CD4-positive, alpha-beta T cell treated with Interleukin-4 for 4 hours (primary cell): ENCODE measurements at regions not wholly inside any gene's neighbourhood (a gene's known extent, or its start where the extent isn't known, plus 50 kb on each side); places are given as distances from the start of the nearest gene placed in this dataset.

Experiments
- DNase-seq: peaks from one replicate; pipeline ENCODE4 v3.0.0-alpha.2; 2020

DNA sequence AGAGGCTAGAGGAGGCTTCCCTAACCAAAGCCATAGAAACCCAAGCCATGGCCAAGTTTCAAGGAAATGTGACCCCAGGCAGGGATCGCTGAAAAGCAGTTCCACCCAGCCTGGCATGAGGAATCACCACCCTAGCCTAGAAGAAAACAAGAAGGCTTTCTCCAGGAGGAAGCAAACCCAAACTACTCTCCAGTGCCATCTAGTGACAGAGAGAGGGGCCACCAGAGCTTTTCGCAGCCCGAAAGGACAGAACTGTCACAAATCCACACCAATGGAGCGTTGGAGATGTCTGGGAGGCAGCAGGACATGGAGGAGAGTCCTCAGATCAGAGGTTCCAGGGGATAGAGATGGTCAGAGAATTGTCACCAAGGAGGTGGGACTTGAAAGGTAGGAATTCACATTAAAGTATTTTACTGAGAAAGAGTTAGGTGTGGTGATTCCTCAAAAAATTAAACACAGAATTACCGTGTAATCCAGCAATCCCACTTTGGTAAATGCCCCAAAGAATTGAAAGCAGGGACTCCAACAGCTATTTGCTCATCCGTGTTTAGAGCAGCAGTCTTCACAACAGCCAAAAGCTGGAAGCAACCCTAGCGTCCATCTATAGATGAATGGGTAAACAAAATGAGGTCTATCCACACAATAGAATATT lies 67.3 kb upstream of the NUP50 start:
- peak; percentile 58 for DNase-seq

DNA sequence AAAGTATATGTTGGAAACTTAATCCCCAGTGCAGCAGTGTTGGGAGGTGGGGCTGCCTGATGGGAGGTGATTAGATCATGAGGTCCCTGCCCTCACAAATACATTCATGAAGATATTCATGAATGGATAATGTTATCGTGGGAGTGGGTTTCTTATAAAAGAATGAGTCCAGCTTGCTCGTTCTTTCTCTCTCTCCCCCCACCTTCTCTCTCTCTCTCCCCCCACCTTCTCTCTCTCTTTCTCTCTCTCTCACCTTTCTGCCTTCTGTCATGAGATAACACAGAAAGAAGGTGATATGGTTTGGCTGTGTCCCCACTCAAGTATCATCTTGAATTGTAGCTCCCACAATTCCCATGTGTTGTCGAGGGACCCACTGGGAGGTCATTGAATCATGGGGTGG lies 66.7 kb upstream of the NUP50 start:
- DNase-seq, result no peak

DNA sequence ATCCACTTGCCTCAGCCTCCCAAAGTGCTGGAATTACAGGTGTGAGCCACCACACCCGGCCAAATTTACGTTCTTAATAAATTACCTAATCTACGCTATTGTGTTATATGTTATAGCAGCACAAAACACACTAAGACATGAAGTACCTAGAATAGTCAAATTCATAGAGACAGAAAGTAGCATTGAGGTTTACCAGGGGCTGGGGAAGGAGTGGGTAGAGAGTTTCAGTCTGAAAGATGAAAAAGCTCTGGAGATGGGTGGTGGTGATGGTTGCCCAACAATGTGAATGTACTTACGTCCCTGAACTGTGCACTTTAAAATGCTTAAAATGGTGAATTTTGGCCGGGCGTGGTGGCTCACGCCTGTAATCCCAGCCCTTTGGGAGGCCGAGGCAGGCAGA lies 65.7 kb upstream of the NUP50 start:
- DNase-seq, result no peak

DNA sequence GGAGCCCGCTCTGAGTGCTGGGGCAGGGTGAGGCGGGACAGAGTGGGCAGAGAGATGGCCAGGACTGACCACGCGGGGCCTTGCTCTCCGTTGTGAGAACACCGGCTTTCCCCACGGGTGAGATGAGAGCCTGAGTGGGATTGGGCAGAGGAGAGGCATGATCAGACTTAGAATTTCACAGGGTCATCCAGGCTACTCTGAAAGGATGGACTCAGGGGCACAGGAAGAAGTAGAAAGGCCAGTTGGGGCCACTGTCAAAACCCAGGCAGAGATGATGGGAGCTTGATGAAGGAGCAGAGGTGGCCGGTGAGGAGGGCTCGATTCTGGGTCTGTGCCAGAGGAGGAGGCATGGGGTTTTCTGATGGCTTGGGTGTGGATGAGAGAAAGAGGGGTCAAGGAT lies 63.8 kb upstream of the NUP50 start:
- DNase-seq, result no peak

DNA sequence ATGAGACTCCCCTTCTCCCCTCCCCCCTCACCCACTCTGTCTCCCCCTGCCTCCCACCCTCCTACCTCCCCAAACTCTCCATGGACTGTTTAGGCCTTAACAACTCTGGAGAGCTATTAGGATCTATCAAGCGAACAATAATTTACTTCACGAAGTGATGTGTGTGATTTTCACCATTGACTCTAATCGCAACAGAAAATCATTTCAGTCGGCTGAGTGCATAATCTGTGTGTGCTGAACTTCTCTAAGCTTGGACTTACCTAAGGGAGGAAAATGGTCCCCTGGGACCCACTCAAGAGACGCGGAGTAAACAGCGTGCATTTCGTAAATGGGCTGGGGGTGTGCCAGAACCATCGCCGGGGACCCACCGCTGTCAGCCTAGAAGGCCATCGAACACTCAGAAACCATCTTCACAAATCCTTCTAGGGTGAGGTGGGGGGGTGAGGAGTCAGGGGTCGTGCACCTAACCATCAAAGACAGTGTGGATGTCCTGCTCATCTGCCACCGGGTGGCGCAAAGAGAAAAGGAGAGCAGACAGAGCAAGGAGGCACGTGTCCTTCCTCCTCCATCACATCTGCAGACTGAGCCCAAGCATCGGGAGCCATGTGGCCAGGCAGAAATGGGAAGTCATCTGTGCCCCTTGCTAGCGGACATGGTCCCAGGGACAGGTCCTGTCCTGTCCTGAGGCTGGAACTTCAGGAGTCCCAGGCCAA lies 62.1 kb upstream of the NUP50 start:
- peak; percentile 25 for DNase-seq

DNA sequence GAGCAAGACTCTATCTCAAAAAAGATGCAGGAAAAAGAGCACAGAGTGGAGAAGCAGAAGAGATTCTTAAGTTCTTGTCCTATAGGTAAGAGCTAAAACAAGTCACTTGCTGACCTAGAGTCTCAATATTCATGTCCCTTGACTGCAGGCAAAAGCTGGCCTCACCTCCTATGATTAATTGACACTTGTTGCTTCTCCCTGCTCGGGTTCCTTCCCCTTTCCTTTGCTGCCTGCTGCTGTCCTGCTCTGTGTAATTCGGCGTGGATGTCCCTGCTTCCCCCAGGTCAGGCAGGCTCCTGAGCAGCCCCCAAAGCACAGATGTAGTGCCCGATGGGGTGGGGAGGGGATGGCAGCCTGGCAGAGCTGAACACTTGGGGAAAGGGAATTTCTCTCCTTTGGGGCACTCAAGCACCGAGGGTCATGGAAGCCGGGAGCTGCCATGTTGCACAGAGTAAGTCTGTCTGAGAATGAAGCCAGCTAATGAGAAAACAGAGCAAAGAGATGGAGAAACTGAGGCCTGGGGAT lies 60.8 kb upstream of the NUP50 start:
- DNase-seq, result no peak

DNA sequence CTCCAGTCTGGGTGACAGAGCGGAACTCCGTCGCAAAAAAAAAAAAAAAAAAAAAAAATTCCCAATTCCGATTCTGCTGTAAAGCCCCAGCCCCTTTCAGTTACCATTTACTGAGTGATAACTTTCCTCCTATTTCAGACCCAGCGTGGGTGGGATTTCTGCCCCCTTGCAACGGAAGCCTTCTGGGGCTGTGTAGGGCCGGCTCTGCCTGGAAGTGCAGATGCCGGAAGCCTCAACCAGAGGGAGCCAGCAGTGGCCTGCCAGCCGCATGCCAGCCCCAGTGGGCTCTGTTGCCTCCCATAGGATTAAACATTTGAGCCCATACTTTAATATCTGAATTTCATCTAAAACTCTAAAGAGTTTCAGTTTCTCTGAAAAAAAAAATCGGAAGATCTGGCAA lies 60.0 kb upstream of the NUP50 start:
- no peak for DNase-seq

DNA sequence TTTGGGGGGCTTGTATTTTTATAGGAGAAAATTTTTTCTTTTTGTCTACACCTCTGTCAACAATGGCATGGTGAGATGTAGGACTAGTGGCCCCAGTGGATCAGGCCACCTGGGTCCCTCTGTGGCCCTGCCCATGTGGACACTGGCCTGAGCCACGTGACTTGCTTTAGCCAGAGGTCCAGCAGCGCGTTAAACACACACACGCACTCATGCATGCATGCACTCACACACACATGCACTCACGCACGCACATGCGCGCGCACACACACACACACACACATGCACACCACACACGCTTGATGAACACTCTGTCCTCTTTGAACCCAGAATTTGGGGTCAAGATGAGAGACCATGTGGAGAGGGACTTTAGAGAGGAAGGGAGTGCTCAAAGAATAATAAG lies 59.4 kb upstream of the NUP50 start:
- no peak for DNase-seq

DNA sequence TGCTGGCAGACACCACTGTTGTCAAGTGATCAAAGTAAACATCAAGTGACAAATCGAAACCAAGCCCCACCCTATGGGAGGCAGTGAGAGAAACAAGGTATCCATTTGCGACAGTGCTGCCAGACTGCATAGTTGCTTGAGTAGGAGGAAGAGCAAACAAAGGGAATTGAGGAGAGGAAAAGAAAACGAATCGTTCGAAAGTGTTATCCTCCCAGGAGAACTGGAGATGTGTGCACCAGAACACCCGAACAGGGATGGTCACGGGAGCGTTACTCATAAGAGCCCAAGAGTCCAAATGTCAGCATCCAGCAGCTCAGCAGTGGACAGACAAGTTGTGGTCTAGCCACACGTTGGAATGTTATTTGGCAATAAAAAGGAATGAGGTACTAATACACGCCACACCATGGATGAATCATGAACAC lies 58.4 kb upstream of the NUP50 start:
- no peak for DNase-seq

DNA sequence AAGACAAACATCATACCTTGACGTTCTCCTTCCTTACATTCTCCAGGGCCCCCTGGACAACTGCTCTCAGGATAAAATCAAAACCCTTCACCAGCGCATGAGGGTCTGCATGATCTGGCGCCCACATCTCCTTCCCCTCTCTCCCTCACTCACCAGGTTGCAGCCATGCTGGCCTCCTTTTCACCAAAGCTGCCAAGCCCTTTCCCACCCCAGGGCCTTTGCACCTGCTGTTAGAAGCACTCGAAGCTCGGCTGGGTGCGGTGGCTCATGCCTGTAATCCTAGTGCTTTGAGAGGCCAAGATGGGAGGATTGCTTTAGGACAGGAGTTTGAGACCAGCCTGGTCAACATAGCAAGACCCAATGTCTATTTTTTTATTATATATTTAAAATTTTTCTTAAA lies 56.1 kb upstream of the NUP50 start:
- no peak for DNase-seq

DNA sequence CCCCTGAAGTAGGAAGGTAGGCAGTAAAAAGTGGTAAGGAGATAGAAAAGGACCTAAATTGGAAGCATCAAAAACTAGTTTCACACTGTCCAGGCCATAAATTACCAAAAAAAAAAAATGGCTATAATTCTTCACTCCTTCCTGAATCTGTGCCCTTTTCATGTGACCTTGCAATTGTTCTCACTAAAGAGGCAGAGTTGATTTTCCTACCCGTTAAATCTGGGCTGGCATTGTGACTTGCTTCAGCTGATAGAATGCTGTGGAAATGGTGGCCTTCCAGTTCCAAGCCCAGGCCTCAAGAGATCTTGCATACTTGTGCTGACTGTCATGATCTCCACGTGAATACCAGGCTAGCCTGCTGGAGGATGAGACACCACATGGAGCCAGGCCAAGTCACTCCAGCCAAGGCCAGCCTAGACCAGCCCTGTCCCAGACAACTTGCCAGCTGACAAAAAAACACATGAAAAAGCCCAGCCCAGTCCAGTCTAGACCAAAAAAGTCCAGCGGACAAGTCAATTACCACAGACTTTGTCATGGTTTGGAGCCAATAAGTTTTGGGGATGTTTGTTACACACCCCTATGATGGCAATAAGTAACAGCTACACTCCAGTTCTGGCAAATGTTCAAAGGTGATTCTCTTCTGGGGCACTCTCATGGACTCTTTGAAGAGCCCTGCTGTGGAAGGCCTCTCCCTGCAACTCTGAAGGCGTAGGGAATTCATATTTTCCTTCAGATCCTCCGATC lies 51.4 kb upstream of the NUP50 start:
- DNase-seq, result no peak
